Right lobe of liver (tissue), 6 donors: ENCODE measurements at regions not wholly inside any gene's neighbourhood (a gene's known extent, or its start where the extent isn't known, plus 50 kb on each side); places are given as distances from the start of the nearest gene placed in this dataset.

ENCODE experiments used
- ATAC-seq, 4 donors: fragments of 200-7000 bp; cut with Tn5 transposase; one replicate each; pipeline ENCODE4 v1.9.1; 2020; ENCODE audit warnings: mild to moderate bottlenecking in 4 of 4, moderate library complexity in 4 of 4
- DNase-seq, 3 donors: peaks; one replicate each; pipeline ENCODE4 v3.0.0-alpha.2; 2020
- H3K27ac ChIP-seq, 3 donors: fragments of 200-600 bp; one replicate each; pipeline ENCODE4 v1.8.0; 2022
- H3K27me3 ChIP-seq, 2 donors: fragments of 200-600 bp; one replicate each; pipeline ENCODE4 v1.8.0; 2022
- H3K36me3 ChIP-seq, 4 donors: fragments of 200-600 bp; sonication (generic) in 1 of 4; one replicate each; pipeline versions ENCODE4 v1.5.1 to v1.8.0; 2017 to 2022; ENCODE audit warnings: control low read depth in 1 of 4
- H3K4me1 ChIP-seq, 4 donors: fragments of 200-600 bp; sonication (generic) in 1 of 4; one replicate each; pipeline versions ENCODE4 v1.5.1 to v1.8.0; 2017 to 2022; ENCODE audit warnings: control low read depth in 1 of 4
- H3K4me3 ChIP-seq, 3 donors: fragments of 200-600 bp; one replicate each; pipeline ENCODE4 v1.8.0; 2022
- H3K9me3 ChIP-seq, 4 donors: fragments of 200-600 bp; sonication (generic) in 1 of 4; one replicate each; pipeline versions ENCODE4 v1.5.1 to v1.8.0; 2017 to 2022; ENCODE audit warnings: control low read depth in 1 of 4
- POLR2A ChIP-seq: fragments of 450-650 bp; IDR thresholded peaks from one replicate; pipeline ENCODE4 v1.6.1; 2017; ENCODE audit warnings: antibody characterized with exemption, mild to moderate bottlenecking
- WGBS: methylation state at CpG from one replicate; pipeline ENCODE4 v1.1.6; 2018; ENCODE audit warnings: low coverage, low lambda C conversion rate; ENCODE audit not compliant: insufficient coverage; ENCODE audit errors: missing lambda C conversion rate; 5-methylcytosine and 5-hydroxymethylcytosine counted together
- intact Hi-C, 2 donors: fragments of 100-400 bp; cut with DNase I; formaldehyde crosslinking; loops; one replicate each; pipeline versions ENCODE4 v1.11.2 to v1.14.1; 2022
- TF ChIP-seq, protein P1 (sequence below), 4 donors: fragments of 200-600 bp in 3 of 4; fragments of 450-650 bp in 1 of 4; IDR thresholded peaks; one replicate each; pipeline versions ENCODE4 v1.5.1 to v1.8.0; 2016 to 2022; ENCODE audit warnings: antibody characterized with exemption in 4 of 4, mild to moderate bottlenecking in 2 of 4
- donor health status: DM: no; HTN: yes; CAD: no.
- donor health status: DM: no; HTN: no; CAD: no.
- donor health status: DM: no; HTN: no; CAD: no.
- donor health status: DM: no; HTN: yes; CAD: no.
- donor health status: DM: no; HTN: yes; CAD: no.

DNA sequence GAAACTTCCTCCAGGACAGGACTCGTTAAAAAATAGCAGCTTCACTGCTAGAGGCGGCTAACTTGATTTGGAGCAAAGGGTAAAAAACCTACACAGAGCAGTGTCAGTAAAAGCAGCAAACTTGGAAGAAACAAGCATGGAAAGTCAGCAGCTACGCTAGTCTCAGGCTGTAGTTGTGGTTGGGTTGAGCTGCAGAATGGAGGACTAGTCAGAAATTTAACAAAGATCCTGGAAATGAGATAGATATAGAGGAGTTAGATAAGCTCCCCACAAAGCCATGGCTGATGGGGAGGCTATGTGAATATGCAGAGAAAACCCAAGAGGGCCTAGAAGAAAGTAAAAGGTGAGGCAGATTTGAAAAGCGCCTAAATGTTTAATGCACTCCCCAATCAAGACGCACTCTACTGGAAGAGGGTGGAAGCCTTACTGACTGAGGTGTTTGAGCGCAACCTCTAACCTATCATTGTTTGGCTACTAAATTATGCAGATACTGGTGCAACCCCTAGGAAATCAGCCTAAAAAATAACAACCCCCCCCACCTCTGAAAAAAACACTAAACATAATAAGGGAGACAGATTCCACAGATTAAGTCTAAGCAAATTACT, 99.7 kb upstream of the TMEM168 start:
- intact Hi-C loops = no loop called here
- Histone ChIP-seq H3K36me3 (peaks cover 0 to 4% (median 0%) of the 10 kb centered on the region in 4 donors), H3K9me3 (no peaks in the 10 kb centered on the region), H3K4me1 (no peaks in the 10 kb centered on the region), H3K4me3 (no peak overlapping the region), H3K27me3 (no peaks in the 10 kb centered on the region), H3K27ac (no peak overlapping the region)
- DNase-seq (no peak), ATAC-seq (no peak)
- TF ChIP-seq POLR2A = no peak
- TF ChIP-seq, protein P1, sequence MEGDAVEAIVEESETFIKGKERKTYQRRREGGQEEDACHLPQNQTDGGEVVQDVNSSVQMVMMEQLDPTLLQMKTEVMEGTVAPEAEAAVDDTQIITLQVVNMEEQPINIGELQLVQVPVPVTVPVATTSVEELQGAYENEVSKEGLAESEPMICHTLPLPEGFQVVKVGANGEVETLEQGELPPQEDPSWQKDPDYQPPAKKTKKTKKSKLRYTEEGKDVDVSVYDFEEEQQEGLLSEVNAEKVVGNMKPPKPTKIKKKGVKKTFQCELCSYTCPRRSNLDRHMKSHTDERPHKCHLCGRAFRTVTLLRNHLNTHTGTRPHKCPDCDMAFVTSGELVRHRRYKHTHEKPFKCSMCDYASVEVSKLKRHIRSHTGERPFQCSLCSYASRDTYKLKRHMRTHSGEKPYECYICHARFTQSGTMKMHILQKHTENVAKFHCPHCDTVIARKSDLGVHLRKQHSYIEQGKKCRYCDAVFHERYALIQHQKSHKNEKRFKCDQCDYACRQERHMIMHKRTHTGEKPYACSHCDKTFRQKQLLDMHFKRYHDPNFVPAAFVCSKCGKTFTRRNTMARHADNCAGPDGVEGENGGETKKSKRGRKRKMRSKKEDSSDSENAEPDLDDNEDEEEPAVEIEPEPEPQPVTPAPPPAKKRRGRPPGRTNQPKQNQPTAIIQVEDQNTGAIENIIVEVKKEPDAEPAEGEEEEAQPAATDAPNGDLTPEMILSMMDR (IDR thresholded peaks at IDR 0.05) = no peak
- 88% methylated on average over 6 of the region's 6 CpGs for WGBS

DNA sequence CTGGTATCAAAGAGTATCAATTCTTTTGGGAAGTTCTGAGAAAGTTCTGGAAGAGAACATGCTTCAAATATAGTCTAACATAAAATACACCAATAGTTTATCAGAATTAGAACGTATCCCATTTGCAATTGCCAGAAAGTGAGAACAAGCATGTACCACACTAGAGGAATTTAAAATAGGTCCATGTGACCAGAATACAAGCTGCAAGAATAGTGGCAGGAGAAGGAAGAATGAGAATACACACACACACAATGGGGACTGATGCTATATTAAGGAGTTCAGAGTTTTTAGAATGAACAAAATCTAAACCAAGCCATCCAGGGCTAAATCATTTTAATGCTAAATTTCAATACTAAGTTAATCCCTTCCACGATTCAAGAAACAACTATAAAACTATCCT, 99.1 kb upstream of the TMEM168 start:
- intact Hi-C loops = no loop called here
- no peaks in the 10 kb centered on the region for H3K27me3 ChIP-seq
- DNase-seq = no peak
- no peak overlapping the region for H3K4me3 ChIP-seq
- no peak overlapping the region for H3K27ac ChIP-seq
- no peak for ATAC-seq
- no peaks in the 10 kb centered on the region for H3K4me1 ChIP-seq
- TF ChIP-seq, protein P1 (IDR thresholded peaks at IDR 0.05) = no peak
- no peak for TF ChIP-seq POLR2A
- H3K36me3 ChIP-seq = no peaks in the 10 kb centered on the region
- 92% methylated on average over 2 of the region's 2 CpGs for WGBS
- no peaks in the 10 kb centered on the region for H3K9me3 ChIP-seq

DNA sequence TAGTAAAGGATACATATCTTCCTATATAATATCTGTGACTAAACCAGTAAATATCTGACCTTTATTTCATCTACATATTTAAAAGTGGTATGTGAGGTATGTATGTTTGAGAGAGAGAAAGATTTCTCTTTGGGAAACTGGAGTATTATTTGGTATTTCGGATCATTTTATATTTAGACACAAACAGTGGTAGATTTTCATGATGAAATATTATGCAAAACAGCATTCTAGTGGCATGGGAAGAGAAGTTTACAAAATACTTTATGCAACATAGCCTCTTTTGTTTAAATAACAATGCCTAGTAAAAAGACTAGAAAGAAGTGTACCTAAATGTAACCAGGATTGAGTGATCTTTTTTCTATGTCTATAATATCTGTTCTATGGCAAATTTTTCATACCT, 98.6 kb upstream of the TMEM168 start:
- no peaks in the 10 kb centered on the region for H3K4me1 ChIP-seq
- TF ChIP-seq POLR2A = no peak
- TF ChIP-seq, protein P1 (IDR thresholded peaks at IDR 0.05) = no peak
- H3K27me3 ChIP-seq = no peaks in the 10 kb centered on the region
- H3K9me3 ChIP-seq = no peaks in the 10 kb centered on the region
- intact Hi-C loops = no loop called here
- no peak overlapping the region for H3K27ac ChIP-seq
- 100% methylated on average over 1 of the region's 1 CpG for WGBS
- DNase-seq (no peak), ATAC-seq (no peak)
- H3K36me3 ChIP-seq = no peaks in the 10 kb centered on the region
- no peak overlapping the region for H3K4me3 ChIP-seq

DNA sequence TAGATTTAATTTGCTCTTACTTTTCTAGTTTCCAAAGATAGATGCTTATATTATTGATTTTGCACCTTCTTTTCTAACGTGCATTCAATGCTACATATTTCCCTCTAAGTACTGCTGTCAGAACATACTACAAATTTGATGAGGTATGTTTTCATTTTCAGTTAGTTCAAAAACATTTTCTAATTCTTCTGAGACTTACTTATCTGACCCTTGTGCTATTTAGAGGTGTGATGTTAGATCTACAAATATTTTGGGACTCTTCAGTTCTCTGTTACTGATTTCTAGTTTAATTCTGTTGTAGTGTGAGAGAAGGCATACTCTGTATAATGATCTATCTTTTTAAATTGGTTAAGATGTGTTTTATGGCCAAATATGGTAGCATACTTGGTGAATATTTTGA, 97.8 kb upstream of the TMEM168 start:
- no peak for ATAC-seq
- Histone ChIP-seq H3K27me3 (no peaks in the 10 kb centered on the region), H3K27ac (no peak overlapping the region), H3K9me3 (no peaks in the 10 kb centered on the region), H3K36me3 (no peaks in the 10 kb centered on the region), H3K4me1 (no peaks in the 10 kb centered on the region), H3K4me3 (no peak overlapping the region)
- WGBS = 89% methylated on average over 1 of the region's 1 CpG
- DNase-seq = no peak
- intact Hi-C loops = no loop called here
- TF ChIP-seq, protein P1 (IDR thresholded peaks at IDR 0.05) = no peak
- TF ChIP-seq POLR2A = no peak

DNA sequence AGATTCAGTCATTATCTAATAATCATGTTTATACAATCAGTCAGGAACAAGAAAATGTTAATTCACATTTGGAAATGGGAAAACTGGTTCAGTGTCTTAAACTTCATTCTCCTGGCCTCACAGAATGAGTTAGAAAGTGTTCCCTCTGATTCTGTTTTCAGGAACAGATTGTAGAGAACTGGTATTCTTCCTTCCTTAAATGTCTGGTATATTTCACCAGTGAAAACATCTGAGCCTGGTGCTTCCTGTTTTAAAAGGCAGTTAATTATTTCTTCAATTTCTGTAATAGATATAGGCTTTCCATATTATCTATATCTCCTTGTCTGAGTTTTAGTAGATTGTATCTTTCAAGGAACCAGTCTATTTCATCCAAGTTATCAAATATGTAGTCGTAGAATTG, 97.1 kb upstream of the TMEM168 start:
- Histone ChIP-seq H3K9me3 (no peaks in the 10 kb centered on the region), H3K4me1 (no peaks in the 10 kb centered on the region), H3K36me3 (no peaks in the 10 kb centered on the region), H3K27me3 (no peaks in the 10 kb centered on the region), H3K27ac (no peak overlapping the region), H3K4me3 (no peak overlapping the region)
- intact Hi-C loops = no loop called here
- peak in 1 of 4 donors; percentile 23 for ATAC-seq
- no peak for DNase-seq
- 73% methylated on average over 1 of the region's 1 CpG for WGBS
- TF ChIP-seq POLR2A = no peak
- TF ChIP-seq, protein P1 (IDR thresholded peaks at IDR 0.05) = no peak
